ENCODE measurements at regions not wholly inside any gene's neighbourhood (a gene's known extent, or its start where the extent isn't known, plus 50 kb on each side); places are given as distances from the start of the nearest gene placed in this dataset.

DNA sequence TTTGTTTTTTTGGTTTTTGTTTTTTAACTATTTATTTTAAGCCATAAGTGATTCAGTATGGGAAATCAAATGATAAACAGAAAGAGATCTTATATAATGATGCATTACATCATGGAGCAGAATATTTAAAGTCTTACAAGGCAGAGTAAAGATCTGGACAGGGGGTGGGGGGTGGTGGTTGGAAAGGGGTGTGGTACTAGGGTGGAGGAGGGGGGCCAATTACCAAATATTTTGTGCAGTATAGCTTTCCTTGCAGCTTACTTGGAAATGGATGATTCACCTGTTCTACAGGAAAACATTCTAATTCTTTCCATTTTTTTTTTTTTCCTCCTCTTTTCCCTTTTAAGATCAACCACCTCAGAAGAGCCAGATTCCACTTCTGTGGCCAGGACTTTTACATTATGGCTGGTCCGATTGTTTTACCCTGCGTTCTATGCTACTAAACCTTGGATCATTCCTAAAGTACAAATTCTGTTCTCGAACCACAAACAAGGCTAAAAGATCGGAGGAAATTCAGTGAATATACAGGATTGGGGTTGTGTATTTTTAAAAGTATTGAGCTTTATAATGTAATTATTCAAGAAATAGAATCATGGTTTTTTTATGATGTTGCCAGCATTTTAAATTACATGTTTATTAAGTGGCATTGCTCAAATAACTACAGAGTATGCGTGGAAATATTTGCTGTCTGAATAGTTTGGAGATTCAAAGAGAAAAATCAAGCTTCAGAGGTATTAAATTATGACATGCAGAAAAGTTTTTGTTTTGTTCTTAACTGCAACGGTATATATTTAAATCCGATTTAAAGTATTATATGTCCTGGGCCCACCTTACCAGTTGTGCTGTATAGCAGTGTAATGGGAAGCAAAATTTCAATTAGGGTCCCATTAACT lies 859.5 kb downstream of the USP25 start:
- TF ChIP-seq, protein P1, sequence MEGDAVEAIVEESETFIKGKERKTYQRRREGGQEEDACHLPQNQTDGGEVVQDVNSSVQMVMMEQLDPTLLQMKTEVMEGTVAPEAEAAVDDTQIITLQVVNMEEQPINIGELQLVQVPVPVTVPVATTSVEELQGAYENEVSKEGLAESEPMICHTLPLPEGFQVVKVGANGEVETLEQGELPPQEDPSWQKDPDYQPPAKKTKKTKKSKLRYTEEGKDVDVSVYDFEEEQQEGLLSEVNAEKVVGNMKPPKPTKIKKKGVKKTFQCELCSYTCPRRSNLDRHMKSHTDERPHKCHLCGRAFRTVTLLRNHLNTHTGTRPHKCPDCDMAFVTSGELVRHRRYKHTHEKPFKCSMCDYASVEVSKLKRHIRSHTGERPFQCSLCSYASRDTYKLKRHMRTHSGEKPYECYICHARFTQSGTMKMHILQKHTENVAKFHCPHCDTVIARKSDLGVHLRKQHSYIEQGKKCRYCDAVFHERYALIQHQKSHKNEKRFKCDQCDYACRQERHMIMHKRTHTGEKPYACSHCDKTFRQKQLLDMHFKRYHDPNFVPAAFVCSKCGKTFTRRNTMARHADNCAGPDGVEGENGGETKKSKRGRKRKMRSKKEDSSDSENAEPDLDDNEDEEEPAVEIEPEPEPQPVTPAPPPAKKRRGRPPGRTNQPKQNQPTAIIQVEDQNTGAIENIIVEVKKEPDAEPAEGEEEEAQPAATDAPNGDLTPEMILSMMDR (IDR thresholded peaks at IDR 0.05): no peak
- no peak for TF ChIP-seq POLR2A (IDR thresholded peaks at IDR 0.05)
